ENCODE measurements at regions not wholly inside any gene's neighbourhood (a gene's known extent, or its start where the extent isn't known, plus 50 kb on each side); places are given as distances from the start of the nearest gene placed in this dataset.

DNA sequence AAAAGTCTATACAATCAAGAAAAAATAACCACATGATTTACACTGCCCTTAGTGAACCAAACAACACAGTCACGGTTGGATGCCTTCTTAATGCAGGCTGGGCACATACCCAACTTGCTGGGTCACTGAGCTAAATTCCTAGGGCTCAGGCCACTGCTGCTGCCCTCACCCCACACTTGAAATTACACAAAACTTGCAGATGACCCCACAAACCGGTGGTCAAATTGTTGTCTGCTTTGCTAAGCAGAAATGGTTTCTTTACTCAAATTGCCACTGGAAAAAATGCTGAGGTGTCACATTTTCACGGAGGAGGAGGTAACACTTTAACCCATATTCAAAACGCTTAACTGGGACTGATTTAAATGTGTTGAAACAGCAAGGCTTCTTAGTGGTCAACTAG lies 62.4 kb downstream of the HMHB1 start:
- TF ChIP-seq EP300 (IDR thresholded peaks at IDR 0.05; ENCODE audit: low read depth) (no peak), POLR2A (IDR thresholded peaks at IDR 0.05) (no peak), CTCF (IDR thresholded peaks at IDR 0.05) (no peak)
